Colonic mucosa (tissue), 4 donors: ENCODE measurements at regions not wholly inside any gene's neighbourhood (a gene's known extent, or its start where the extent isn't known, plus 50 kb on each side); places are given as distances from the start of the nearest gene placed in this dataset.

Experiments
- DNase-seq: peaks from one replicate; pipeline ENCODE4 v3.0.0-alpha.2; 2020
- H3K27ac ChIP-seq: fragments of 200-600 bp; one replicate; pipeline ENCODE4 v1.8.0; 2021
- H3K27me3 ChIP-seq: fragments of 200-600 bp; one replicate; pipeline ENCODE4 v1.8.0; 2021
- H3K36me3 ChIP-seq: fragments of 200-600 bp; one replicate; pipeline ENCODE4 v1.8.0; 2021
- H3K4me1 ChIP-seq: fragments of 200-600 bp; one replicate; pipeline ENCODE4 v1.8.0; 2021; ENCODE audit warnings: mild to moderate bottlenecking
- H3K4me3 ChIP-seq: fragments of 200-600 bp; one replicate; pipeline ENCODE4 v1.8.0; 2021
- H3K9ac ChIP-seq, 2 donors: one replicate each; pipeline ENCODE4 v1.7.0; 2013; ENCODE audit warnings: control low read depth in 2 of 2, low read depth in 2 of 2, low read length in 2 of 2
- H3K9me3 ChIP-seq: fragments of 200-600 bp; one replicate; pipeline ENCODE4 v1.8.0; 2021
- intact Hi-C: fragments of 100-400 bp; cut with DNase I; formaldehyde crosslinking; loops from one replicate; pipeline ENCODE4 v1.14.1; 2022
- TF ChIP-seq, protein P1 (sequence below): fragments of 200-600 bp; IDR thresholded peaks from one replicate; pipeline ENCODE4 v1.8.0; 2022; ENCODE audit warnings: antibody characterized with exemption, mild to moderate bottlenecking
- donor health status: healthy.
- donor health status: DM: no; HTN: no; CAD: no.
- donor health status: DM: no; HTN: no; CAD: no.

DNA sequence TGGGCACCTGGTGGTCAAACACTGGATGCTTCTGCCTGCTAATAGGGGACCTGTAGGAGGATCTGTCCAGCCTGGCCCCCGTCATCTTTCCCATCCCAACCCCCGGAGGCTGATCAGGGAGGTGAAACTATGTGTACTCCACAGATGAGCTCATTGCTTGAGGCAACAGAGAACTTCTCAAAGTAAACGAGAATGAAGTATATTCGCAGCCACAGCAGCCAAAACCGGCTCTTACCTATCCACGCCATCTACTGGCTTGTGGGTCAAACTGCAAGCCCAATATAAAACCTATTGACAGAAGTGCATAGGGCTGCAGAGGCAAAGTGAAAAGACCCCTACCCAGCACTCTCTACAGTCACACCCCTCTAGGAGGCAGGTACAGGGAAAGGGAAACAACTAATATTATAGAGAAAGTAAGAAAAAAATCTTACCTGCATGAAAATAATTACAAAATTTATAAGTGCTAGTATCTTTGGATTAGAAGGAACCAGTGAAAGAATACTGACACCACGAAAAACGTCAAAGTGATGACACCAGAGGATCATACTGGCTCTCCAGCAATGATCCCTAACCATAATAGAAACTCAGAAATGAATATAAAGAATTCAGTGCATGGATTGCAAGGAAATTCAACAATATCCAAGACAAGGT is 973.5 kb downstream of the ANKRD7 start:
- H3K9ac ChIP-seq: no peak overlapping the region
- no peaks in the 10 kb centered on the region for H3K27me3 ChIP-seq
- no peaks in the 10 kb centered on the region for H3K4me1 ChIP-seq
- intact Hi-C loops: no loop called here
- H3K4me3 ChIP-seq: no peak overlapping the region
- no peaks in the 10 kb centered on the region for H3K9me3 ChIP-seq
- H3K36me3 ChIP-seq: no peaks in the 10 kb centered on the region
- DNase-seq: peak; percentile 29
- no peak overlapping the region for H3K27ac ChIP-seq
- TF ChIP-seq, protein P1, sequence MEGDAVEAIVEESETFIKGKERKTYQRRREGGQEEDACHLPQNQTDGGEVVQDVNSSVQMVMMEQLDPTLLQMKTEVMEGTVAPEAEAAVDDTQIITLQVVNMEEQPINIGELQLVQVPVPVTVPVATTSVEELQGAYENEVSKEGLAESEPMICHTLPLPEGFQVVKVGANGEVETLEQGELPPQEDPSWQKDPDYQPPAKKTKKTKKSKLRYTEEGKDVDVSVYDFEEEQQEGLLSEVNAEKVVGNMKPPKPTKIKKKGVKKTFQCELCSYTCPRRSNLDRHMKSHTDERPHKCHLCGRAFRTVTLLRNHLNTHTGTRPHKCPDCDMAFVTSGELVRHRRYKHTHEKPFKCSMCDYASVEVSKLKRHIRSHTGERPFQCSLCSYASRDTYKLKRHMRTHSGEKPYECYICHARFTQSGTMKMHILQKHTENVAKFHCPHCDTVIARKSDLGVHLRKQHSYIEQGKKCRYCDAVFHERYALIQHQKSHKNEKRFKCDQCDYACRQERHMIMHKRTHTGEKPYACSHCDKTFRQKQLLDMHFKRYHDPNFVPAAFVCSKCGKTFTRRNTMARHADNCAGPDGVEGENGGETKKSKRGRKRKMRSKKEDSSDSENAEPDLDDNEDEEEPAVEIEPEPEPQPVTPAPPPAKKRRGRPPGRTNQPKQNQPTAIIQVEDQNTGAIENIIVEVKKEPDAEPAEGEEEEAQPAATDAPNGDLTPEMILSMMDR: peak; percentile 68

DNA sequence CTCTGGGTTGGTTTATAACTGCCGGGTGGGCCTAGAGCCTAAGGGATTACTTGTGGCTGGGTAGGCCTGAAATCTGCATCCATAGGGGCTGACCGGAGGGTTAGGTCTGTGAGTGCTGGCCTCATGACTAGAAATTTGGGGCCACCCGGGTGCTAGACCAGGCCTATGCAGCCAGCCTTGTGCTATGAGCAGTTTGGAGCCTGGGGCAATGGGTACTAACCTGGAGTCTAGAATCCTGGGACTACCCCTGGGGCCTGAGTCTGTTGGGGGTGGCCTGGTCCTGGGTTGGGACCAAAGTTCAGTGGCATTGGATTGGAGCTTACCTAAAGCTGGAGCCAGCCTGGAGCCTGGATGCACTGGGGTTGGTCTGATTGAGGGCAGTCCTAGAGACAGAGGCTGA is 995.2 kb downstream of the ANKRD7 start:
- Histone ChIP-seq H3K36me3 (no peaks in the 10 kb centered on the region), H3K27ac (no peak overlapping the region), H3K4me3 (no peak overlapping the region), H3K9me3 (no peaks in the 10 kb centered on the region), H3K4me1 (no peaks in the 10 kb centered on the region), H3K9ac (no peak overlapping the region), H3K27me3 (no peaks in the 10 kb centered on the region)
- TF ChIP-seq, protein P1: no peak
- DNase-seq: no peak
- intact Hi-C loops: no loop called here

DNA sequence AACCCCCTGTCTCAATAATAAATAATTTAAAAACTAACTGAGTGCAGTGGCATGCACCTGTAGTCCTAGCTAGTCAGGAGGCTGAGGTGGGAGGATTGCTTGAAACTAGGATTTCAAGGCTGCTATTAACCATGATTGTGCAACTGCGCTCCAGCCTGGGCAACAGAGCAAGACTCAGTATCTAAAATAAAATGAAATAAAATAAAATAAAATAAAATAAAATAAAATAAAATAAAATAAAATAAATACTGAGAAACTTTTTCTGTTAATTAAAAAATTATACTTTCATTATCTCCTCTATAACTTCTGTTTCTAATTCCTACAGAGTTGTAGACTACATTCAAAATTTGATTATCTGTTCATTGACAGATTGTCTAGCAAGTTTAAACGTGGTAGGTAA is 999.4 kb downstream of the ANKRD7 start:
- Histone ChIP-seq H3K9ac (no peak overlapping the region), H3K36me3 (no peaks in the 10 kb centered on the region), H3K27me3 (no peaks in the 10 kb centered on the region), H3K4me3 (no peak overlapping the region), H3K27ac (no peak overlapping the region), H3K4me1 (no peaks in the 10 kb centered on the region), H3K9me3 (no peaks in the 10 kb centered on the region)
- DNase-seq: no peak
- TF ChIP-seq, protein P1: no peak
- intact Hi-C loops: no loop called here

DNA sequence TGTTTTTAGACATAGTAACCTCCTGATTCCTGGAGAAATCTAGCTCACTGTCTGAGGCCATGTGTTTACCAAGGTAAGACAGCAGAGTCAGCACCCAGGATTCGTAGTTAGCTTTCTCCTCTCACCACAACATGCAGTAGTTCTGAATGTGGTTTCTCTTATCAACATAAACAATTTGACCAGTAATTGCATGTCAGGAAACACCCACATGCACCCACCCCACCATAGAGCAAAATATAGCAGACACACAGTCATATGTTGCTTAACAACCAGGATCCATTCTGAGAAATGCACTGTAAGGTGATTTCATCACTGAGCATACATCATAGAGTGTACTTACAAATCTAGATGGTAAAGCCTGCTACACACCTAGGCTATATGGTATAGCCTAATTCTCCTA is 1004.0 kb downstream of the ANKRD7 start:
- no peak overlapping the region for H3K27ac ChIP-seq
- no peak for DNase-seq
- no peaks in the 10 kb centered on the region for H3K27me3 ChIP-seq
- TF ChIP-seq, protein P1: no peak
- H3K36me3 ChIP-seq: no peaks in the 10 kb centered on the region
- no peak overlapping the region for H3K9ac ChIP-seq
- H3K9me3 ChIP-seq: no peaks in the 10 kb centered on the region
- no peak overlapping the region for H3K4me3 ChIP-seq
- intact Hi-C loops: no loop called here
- H3K4me1 ChIP-seq: no peaks in the 10 kb centered on the region

DNA sequence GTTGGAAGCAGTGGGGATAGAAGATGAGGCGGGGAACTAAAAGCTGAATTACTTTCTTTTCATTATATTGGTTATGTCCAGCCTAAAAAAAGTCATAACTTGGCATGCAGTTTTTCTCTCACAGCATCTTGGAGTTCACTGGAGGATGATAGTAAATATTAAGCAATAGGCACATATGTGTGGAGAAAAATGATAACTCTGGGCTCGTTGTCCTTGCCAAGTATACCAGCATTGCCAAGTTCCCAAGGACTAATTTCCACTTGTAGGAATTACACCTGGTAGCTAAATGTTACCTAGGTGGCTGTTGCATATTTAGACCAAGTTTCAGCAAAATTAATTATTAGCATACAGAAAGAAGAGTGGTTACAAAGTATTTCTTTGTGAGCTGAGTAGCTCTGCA is 1007.6 kb downstream of the ANKRD7 start:
- H3K36me3 ChIP-seq: no peaks in the 10 kb centered on the region
- no peaks in the 10 kb centered on the region for H3K9me3 ChIP-seq
- intact Hi-C loops: no loop called here
- no peak overlapping the region for H3K4me3 ChIP-seq
- H3K4me1 ChIP-seq: no peaks in the 10 kb centered on the region
- no peak overlapping the region for H3K9ac ChIP-seq
- H3K27ac ChIP-seq: no peak overlapping the region
- no peak for DNase-seq
- TF ChIP-seq, protein P1: no peak
- H3K27me3 ChIP-seq: no peaks in the 10 kb centered on the region
